SK-N-SH (cell line): ENCODE measurements at regions not wholly inside any gene's neighbourhood (a gene's known extent, or its start where the extent isn't known, plus 50 kb on each side); places are given as distances from the start of the nearest gene placed in this dataset.

Experiments used
- CTCF ChIA-PET: fragments of 300-600, 350-600 bp; formaldehyde crosslinking; extraction: SDS; loops from one replicate; lab custom pipeline; 2021; lab: Yijun Ruan, JAX
- POLR2A ChIA-PET: fragments of 350-600 bp; sonication (Branson Sonifier 250); formaldehyde crosslinking; extraction: SDS; loops from one replicate; lab custom pipeline; 2020; ENCODE audit warnings: antibody characterized with exemption, inconsistent platforms; lab: Yijun Ruan, JAX
- DNase-seq: peaks from one replicate; pipeline ENCODE4 v3.0.0; 2012
- H2AFZ ChIP-seq: fragments of 200-600 bp; sonication (generic); 2 replicates; pipeline ENCODE4 v1.8.1; 2016; ENCODE audit warnings: antibody characterized with exemption, mild to moderate bottlenecking, low read depth
- H3F3A ChIP-seq: fragments of 200-600 bp; sonication (generic); replicated peaks from 2 replicates; pipeline ENCODE3; 2016; ENCODE audit warnings: antibody characterized with exemption, mild to moderate bottlenecking; ENCODE audit not compliant: insufficient read depth
- H3K27ac ChIP-seq, 2 experiments: fragments of 200-500 bp in 1 of 2; fragments of 200-600 bp in 1 of 2; sonication (Bioruptor generic) in 1 of 2; sonication (generic), shearing (Covaris generic) in 1 of 2; 2 replicates each; pipeline versions ENCODE4 v1.5.1 to v1.6.1; 2014 to 2016; ENCODE audit warnings: low read depth in 2 of 2, inconsistent platforms in 1 of 2, low read length in 1 of 2, mild to moderate bottlenecking in 1 of 2, mixed read lengths in 1 of 2
- H3K27me3 ChIP-seq: fragments of 200-600 bp; sonication (generic), shearing (Covaris generic); 2 replicates; pipeline ENCODE4 v1.6.1; 2016; ENCODE audit warnings: mixed run types; ENCODE audit not compliant: insufficient read depth
- H3K36me3 ChIP-seq, 2 experiments: fragments of 200-500 bp in 1 of 2; fragments of 200-600 bp in 1 of 2; sonication (Bioruptor generic) in 1 of 2; sonication (generic) in 1 of 2; replicated peaks in 1 of 2; 2 replicates each; pipeline versions ENCODE3 to v1.5.1; 2014 to 2016; ENCODE audit warnings: low read length in 1 of 2, mild to moderate bottlenecking in 1 of 2; ENCODE audit not compliant: insufficient read depth in 2 of 2, control insufficient read depth in 1 of 2
- H3K4me1 ChIP-seq, 2 experiments: fragments of 200-500 bp in 1 of 2; fragments of 200-600 bp in 1 of 2; sonication (Bioruptor generic) in 1 of 2; sonication (generic), shearing (Covaris generic) in 1 of 2; 2 replicates each; pipeline versions ENCODE4 v1.5.1 to v1.6.1; 2014 to 2016; ENCODE audit warnings: low read depth in 1 of 2, low read length in 1 of 2, mixed run types in 1 of 2; ENCODE audit not compliant: insufficient read depth in 2 of 2, control insufficient read depth in 1 of 2
- H3K4me2 ChIP-seq: fragments of 200-600 bp; sonication (generic), shearing (Covaris generic); 2 replicates; pipeline ENCODE4 v1.6.1; 2017; ENCODE audit warnings: mixed run types
- H3K4me3 ChIP-seq, 2 experiments: fragments of 200-500 bp in 1 of 2; fragments of 200-600 bp in 1 of 2; sonication (Bioruptor generic) in 1 of 2; sonication (generic), shearing (Covaris generic) in 1 of 2; 2 replicates each; pipeline versions ENCODE4 v1.5.1 to v1.8.1; 2014 to 2016; ENCODE audit warnings: low read depth in 2 of 2, inconsistent platforms in 1 of 2, low read length in 1 of 2, mild to moderate bottlenecking in 1 of 2, mixed read lengths in 1 of 2, moderate library complexity in 1 of 2
- H3K79me2 ChIP-seq: fragments of 200-600 bp; sonication (generic); 2 replicates; pipeline ENCODE4 v1.8.1; 2017; ENCODE audit warnings: mild to moderate bottlenecking; ENCODE audit not compliant: insufficient read depth
- H3K9ac ChIP-seq: fragments of 200-600 bp; sonication (generic); 2 replicates; pipeline ENCODE4 v1.6.1; 2017; ENCODE audit warnings: mixed run types
- H3K9me2 ChIP-seq: fragments of 200-600 bp; sonication (generic); 2 replicates; pipeline ENCODE4 v1.6.1; 2017; ENCODE audit warnings: mixed run types
- H3K9me3 ChIP-seq: fragments of 200-600 bp; sonication (generic); 2 replicates; pipeline ENCODE4 v1.6.1; 2017; ENCODE audit warnings: mixed run types, mild to moderate bottlenecking, moderate library complexity
- H4K20me1 ChIP-seq: fragments of 200-600 bp; sonication (generic); 2 replicates; pipeline ENCODE4 v1.6.1; 2017; ENCODE audit warnings: mild to moderate bottlenecking, mixed run types; ENCODE audit not compliant: insufficient read depth
- GATA2 ChIP-seq: sonication (generic); formaldehyde crosslinking; IDR thresholded peaks from 2 replicates; pipeline ENCODE4 v1.5.0; 2020; ENCODE audit warnings: mild to moderate bottlenecking, missing genetic modification reagents
- SMC3 ChIP-seq: IDR thresholded peaks from 2 replicates; pipeline ENCODE4 v1.6.1; 2012; ENCODE audit warnings: low read depth, low read length, improper control_type of control experiment
- WGBS: methylation state at CpG from one replicate; pipeline ENCODE4 v1.1.6; 2017; ENCODE audit warnings: low lambda C conversion rate; 5-methylcytosine and 5-hydroxymethylcytosine counted together

GRCh38 chr1:89770391-89770790 lies 50.4 kb upstream of the LRRC8D start:
- H3K4me1 ChIP-seq = peaks cover 0 to 2% of the 10 kb centered on the region in 2 experiments; a peak in 1 of 4 replicates
- H3K9me2 ChIP-seq = no peaks in the 10 kb centered on the region
- no peaks in the 10 kb centered on the region for H3K36me3 ChIP-seq
- no peaks in the 10 kb centered on the region for H3K79me2 ChIP-seq
- peak; percentile 30 for DNase-seq
- no peak overlapping the region for H2AFZ ChIP-seq
- H3F3A ChIP-seq = no peaks in the 10 kb centered on the region
- TF ChIP-seq GATA2 (peak; percentile 43), SMC3 (no peak)
- TF ChIP-seq, all 33 proteins: peak for 1
- 62% methylated on average over 2 of the region's 2 CpGs for WGBS
- H3K4me2 ChIP-seq = no peak overlapping the region
- H3K27ac ChIP-seq = no peak overlapping the region
- POLR2A ChIA-PET = no interaction called here
- CTCF ChIA-PET = interaction anchor here (1.0 to 16.7 kb wide), 5 partner anchors 10 to 310 kb away, joined by 3 to 265 read pairs (median 3); partner anchors contain the start of gene LRRC8C
- H3K27me3 ChIP-seq = no peaks in the 10 kb centered on the region
- H3K9me3 ChIP-seq = no peaks in the 10 kb centered on the region
- H4K20me1 ChIP-seq = no peaks in the 10 kb centered on the region
- H3K9ac ChIP-seq = no peak overlapping the region
- no peak overlapping the region for H3K4me3 ChIP-seq
